ENCODE measurements at regions not wholly inside any gene's neighbourhood (a gene's known extent, or its start where the extent isn't known, plus 50 kb on each side); places are given as distances from the start of the nearest gene placed in this dataset.

DNA sequence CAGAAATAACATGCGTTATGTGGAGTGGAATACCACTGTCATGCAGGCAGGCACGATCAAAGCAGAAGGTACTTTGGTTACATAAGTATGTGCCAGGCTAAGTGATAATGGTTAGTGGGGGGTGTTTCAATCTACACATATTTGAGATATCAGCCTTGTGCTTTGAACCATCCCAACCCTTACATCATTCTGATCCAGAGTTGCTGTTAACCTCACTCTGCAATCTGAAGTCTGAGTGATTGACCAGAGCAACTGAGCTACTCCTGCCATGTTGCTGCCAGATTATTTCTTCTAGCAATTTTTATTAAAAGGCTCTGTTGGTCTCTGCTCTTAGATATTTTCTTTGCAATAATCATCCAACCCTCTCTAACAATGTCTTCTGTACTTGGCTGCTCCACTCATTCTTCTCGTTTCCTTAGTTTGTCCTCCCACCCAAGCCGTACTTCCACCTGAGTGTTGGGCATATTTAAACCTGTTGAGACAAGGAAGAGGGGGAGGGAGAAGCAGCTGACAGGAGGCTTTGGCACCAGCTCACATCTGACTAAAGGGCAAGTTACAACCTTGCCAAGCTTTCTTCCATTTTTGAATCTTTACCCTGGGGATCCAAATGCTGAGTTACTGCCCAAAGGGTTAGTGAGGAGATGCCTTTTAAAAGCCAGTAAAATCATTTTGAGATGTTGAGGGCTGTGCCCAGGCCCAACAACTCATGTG, 114.1 kb upstream of the SESN3 start:
- DNase-seq: no peak

DNA sequence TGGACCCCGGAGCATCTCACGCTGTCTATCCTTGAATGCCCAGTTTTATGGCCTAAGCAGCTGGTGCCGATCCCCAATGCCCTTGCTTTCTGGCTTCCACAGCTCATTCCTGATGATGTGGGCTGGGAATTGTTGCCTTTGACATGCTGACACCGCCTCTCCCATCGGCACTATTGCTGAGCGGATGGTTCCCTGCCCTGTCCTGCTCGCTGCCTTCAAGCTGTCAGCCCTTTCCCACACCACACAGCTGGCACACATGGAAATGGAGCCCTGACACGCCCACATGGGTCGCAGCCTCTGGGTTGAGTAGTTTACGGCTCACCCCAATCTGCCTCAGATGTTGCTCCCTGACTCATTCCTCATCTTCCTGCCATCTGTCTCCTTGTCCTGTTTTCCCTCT, 110.2 kb upstream of the SESN3 start:
- no peak for DNase-seq

DNA sequence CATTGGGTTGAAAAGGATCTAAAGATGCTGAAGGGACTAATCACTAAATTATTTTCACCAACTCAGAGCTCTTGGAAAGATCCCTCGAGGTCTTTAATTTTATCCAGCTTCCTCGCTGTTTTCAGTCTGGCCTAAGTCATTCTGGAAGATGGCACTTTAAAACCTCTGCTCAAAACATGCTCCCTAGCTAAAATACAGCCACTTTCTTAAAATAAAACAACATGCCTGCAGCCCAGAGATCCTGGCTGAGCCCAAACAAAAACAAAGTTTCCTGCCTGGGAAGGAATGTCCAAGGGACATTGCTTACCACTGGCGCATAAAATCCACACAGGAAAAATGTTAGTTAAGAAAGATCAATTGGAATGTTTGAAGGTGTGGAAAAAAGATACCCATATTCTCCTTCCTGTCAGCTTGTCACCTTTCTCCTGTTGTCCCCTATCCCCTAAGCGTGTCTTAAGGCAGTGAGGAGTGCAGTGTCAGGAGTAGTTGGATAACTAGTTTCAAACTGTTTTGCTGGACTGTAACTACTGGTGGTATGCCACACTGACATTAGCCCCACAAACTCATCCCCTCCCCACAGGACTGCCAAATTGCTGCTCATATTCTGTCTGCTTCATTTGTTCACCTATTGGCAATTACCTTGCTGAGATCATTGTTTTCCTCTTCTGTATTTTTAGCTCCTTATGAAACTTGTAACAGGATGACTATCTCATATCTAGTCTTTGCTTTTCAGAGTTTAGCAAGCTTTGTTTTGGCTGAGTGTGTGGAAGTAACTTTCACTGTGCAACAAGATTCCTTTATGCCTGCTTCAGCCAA, 108.3 kb upstream of the SESN3 start:
- DNase-seq: no peak

DNA sequence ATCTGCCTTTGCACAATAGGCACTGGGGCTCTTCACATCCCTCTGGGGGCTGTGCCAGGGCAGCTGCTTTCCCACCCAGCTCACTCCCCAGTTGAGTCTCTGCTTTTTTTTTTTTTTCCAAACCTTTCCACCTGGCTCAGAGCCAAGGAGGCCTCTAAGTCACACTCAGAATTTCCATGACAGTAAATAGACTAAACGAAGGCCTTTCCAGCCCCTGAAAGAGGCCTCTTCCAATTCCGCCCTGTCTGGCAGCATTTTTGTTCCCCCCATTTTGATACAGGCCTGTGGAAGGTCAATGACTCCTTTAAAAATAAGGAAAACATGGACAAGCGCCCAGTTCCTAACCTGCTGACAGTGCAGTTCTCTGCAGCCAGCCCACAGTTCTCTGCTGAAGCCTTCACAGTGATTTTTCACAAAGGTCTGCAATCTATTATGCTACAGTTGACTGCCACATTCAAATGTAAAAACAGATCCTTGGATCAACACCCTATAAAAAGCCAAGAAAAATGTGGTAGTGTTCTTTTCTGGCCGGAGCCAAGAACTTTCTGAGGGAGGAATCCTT, 107.5 kb upstream of the SESN3 start:
- peak; percentile 61 for DNase-seq

DNA sequence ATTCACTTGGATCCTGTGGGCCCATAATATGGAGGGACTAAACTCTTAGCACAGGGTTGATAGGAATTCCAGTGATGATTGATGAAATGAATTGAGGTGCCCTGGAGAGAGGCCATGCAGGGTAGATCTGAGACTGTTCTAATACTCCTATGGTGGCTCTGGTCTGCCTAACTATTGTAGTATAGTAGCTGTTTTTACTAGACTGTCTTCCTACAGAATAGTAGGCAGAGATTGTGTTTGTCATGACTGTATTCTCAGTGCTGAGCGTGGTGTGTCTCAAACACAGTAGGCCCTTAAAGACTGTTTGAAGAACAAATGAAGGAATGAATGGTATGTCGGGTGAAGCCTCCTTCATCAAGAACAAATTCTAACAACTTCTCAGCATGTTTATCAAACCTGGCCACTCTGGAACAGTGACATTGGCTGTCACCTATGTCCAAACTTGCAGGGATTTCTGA, 107.0 kb upstream of the SESN3 start:
- DNase-seq: no peak

DNA sequence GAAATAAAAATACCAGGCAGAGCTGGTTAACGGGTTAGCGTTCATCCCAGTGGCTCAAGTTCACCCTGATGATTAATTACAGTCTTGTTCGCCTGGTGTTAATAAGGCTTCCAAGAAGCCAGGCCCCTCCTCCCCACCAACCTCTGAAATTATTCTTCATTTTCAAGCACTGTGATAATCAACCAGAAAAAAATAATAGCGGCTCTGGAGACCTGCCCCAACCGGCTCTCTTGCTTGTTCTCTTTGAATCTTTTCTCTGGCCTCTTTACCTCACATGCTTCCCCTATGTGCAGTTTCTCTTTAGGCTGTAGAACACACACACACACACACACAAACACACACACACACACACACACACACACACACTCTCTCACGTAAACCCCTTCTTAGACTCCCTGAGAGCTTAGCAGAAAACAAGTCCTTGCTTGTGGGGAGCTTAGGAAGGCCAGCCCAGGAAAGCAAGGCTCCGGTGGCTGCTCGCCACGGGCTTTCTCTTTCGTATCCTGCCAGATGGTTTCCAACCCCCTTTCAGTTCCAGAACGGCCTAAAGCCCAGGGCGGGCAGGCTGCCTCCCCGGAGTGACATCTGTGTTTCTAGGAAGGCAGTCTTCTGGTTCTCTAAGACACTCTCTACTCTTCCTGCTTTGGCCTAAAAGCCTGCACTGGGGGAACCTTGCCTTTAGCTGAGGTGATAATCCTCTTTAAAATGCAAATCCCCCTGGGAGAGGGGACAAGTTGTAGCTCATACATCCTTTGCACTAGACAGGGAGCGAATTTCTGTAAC, 106.4 kb upstream of the SESN3 start:
- DNase-seq: no peak

DNA sequence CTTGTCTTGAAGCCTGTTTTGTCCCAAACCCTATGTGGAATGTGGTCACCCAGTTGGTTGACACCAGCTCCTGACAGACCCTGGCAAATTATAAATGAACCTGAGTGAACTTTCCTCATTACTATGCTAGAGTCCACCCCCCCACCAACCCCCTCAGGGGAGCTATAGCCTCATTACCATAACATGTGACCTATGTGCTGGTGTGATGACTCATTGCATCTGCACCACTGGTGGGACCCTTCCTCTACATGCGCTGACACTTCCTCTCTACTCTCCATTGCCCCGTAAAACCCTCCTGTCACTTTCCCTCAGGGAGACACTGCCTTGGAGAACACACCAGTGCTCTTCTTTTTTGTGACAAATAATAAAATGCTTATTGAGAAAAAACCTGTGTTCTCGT, 105.0 kb upstream of the SESN3 start:
- no peak for DNase-seq

DNA sequence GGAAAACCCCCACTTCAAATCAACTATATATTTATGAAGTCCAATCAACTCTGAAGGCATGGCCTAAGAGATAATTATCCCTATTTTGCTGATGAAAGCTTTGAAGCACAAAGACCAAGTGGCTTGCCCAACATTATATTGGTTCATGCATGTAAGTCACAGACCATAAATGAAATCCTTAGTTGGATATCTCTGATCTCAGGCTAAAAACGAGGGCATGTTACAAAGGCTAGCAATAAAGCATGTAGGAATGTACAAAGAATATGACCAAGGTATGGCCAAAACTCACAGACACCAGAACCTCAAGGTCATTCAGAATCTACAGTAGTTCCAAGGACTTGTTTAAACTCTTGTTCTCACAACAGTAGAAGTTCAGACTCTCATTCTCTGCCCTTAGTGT, 100.2 kb upstream of the SESN3 start:
- DNase-seq: no peak

DNA sequence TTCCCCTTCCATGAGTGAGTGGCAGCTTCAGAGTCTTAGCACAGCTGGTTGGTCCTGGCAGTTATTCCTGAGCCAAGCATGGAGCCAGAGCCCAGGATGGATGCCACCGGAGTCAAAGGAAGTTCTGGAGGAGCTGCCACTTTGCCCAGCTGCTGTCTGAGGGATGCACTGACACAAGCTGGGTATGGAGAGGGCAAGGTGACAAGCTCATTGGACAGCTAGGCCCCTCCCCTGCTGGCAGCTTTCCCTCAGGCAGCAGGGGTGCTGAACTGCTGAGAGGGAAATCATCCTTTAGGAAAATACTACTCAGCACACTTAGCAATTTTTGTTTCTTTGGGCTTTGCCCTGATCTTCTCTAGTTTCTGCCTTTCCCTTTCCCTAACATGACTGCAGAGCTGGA, 99.3 kb upstream of the SESN3 start:
- peak; percentile 21 for DNase-seq

DNA sequence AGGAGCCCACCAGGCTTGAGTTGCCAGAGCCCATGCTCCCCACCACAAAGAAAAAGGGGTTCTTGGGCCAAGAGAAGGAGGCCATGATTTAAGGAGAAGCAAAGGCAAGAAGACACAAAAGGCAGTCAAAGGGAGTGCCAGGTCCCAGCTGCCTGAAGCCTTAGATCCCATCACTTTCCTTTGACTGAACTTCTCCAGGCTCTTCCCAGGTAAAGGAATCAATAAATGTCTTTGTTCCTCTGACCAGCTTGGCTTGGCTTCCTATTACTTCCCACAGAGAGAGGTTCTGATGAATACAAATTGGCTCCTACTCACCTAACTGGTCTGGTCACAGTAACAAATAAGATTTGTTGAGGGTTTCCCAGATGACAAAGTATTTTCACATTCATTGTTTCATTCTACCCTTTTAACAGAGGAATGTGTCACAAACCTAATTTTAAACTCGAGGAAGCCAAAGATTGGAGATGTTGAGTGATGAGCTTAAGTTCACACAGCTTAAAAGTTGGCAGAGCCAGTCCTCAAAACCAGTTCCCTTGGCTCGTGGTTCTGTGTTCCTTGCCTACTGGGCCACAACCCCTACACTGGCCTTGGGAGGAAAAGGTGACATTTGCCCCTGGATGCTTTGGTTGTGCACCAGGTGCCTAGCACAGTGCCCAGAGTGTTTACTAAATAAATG, 96.4 kb upstream of the SESN3 start:
- DNase-seq: no peak

DNA sequence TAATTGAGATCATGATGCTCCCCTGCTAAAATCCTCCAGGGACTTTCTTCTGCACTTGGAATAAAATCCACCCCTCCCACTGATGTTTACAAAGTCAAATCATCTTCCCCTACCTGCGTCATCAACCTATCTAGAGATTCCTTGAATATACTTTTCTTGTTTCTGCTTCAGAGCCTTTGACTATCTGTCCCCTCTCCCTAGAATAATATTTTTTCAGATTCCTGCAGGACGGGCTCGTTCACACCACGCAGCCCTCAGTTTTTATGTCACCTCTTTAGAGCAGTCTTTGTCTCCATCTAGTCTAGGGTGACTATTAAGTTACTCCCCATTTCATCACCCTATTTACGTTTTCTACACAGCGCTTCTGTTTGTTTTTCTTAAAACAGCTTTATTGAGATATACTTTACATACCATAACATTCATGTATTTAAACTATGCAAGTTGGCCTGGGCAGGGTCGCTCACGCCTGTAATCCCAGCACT, 94.8 kb upstream of the SESN3 start:
- DNase-seq: no peak

DNA sequence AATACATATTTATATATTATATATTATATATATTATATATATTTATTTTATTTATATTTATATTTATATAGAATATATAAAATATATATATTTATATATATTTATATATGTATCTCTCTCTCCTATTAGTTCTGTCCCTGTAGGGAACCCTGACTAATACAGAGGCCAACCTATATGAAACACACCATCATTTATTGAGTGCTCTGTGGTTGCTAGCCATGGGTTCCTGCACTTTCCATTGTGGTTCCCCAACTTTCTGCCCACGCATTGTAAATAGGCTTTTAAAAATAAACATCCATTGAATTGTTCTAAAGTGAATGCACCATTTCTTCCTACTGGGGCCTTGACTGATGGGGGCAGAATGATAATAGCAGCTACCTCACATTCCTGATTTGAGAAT, 93.8 kb upstream of the SESN3 start:
- no peak for DNase-seq

DNA sequence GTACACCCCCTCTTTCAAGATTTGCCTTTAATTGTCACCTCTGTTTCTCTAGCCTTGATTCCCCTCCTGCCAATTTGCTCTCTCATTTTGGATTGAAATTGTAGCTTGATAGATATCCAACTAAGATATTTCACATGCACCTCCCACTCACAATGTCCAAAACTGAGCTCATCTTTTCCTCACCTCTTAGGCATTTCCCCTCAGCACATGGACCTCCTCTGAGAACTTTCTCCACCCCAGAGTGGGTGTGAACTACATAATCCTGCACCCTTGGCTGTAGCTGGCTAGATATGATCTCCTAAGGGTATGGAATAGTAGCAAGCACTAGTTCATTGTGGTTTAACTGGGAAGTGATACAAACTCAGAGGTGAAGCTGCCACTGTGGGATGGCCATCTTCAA, 91.5 kb upstream of the SESN3 start:
- DNase-seq: no peak

DNA sequence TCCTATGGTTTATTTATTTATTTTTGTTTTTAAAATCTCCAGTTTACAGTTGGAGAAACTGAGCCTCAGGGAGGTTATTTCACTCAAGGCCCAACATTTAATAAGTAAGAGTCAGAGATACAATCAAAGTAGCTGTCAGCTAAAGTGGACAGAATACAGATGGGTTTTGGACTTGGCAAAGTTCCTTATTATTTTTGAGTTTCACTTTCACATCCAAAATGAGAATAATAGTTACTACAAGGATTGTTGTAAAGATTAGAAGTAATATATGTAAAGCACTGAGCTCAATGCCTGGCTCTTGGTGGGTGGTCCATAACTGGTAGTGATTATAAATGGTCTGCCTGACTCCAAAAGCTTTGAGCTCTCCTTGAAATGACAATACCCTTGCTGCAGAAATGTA, 87.5 kb upstream of the SESN3 start:
- no peak for DNase-seq

DNA sequence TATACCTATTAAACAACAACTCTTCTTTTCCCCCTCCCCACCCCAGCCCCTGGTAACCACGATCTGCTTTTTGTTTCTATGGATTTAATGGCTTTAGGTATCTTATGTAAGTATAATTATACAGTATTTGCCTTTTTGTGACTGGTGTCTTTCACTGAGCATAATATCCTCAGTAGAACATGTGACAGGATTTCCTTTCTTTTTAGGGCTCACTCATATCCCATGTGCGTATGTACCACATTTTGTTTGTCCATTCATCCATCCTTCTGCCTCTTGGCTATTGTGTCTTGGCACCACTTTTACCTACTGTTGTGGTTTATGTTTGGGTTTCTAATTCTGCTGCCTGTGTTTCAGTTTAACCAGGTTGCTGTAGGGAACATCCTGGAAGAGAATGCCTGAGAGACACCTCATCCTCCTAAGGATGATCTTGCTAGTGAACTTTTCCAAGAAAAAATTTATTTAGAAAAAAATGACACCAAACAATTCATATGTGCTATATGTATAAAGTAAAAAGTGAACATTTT, 77.6 kb upstream of the SESN3 start:
- no peak for DNase-seq

DNA sequence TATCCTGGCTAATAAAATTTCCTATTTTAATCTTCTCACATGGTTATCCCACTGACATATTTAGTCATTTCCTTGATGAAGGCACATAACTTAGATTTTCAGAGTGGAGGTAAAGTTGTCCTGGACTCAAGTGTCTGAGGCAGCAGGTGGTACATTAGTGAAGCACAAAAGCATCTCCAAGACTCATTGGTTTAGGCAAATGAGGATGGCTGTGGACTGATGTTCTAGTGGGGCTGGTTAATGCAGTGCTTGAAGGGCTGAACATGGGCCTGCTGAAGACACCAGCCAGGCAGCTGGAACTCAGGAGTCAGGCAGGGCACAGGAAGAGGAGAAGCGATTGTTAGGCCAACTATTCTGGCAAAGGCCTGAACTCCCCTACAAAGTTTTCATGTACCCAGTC, 76.3 kb upstream of the SESN3 start:
- no peak for DNase-seq

DNA sequence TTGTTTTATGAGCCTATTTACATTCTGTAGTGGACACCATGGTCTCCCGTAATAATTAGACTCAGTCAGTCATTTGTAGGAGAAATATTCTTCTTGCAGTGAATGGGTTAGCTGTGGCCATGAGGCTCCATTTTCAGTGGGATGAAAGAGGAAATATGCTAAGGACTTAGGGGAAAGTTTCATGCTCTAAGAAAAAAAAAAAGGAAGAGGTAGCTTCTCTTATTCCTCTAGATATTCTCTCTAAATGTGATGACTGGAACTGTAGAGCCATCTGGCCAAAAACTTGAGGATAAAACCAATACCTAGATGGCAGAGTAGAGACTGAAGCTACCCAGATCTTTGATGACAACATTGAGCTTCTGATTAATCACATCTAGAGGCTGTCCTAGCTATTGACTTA, 75.8 kb upstream of the SESN3 start:
- DNase-seq: no peak

DNA sequence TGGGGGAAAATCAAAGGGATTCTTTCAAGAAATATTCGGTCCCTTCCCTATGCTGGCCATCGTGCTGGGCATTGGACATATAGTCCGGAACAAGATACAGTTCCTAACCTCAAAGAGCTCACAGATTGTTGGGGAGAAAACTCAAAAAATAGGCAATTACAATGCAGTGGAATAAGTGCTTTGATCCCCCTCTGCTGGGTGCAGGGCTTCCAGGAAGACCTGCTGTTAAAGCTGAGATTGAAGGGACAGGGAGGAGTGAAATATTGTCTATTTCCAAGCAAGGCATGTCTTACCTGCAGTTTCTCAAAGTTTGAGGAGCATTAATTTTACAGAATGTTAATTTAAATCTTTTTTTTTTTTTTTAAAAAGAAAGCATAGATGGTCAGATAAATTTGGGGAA, 75.1 kb upstream of the SESN3 start:
- DNase-seq: no peak

DNA sequence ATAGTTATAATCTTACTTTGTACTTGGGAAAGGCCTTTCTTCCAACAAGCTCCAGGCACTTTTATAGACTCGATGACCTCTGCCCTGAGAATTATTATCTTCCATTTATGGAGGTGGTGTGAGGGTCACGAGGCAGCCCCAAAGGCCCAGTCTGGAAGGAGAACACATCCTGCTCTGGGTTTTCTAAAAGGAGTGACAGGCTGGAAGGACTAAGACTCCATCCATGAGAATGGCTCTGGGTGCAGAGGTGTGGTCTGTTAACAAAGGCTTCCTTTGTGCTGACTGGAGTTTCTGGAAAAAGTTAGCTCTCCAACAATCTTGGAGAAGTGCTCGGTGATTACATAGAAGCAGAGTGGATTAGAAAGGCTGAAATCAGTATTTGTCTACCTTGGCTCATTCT, 74.7 kb upstream of the SESN3 start:
- DNase-seq: no peak

DNA sequence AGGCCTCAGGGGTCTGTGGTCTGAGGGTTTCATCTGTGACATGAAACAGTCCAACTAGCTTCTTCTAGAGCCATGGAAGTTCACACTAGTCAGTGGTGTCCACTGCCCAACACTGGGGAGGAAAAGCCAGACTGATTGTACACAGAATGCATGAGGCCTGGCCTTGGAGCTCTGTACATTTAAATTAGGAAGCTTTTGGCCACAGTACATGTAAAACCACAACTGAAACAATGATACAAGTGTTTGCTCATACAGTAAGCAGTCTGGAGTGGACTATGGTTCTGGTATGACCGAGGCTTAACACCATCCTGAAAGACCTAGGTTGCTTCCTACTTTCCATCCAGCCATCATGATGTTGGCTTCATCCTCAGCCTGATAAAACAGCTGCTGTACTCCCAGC, 73.8 kb upstream of the SESN3 start:
- no peak for DNase-seq

DNA sequence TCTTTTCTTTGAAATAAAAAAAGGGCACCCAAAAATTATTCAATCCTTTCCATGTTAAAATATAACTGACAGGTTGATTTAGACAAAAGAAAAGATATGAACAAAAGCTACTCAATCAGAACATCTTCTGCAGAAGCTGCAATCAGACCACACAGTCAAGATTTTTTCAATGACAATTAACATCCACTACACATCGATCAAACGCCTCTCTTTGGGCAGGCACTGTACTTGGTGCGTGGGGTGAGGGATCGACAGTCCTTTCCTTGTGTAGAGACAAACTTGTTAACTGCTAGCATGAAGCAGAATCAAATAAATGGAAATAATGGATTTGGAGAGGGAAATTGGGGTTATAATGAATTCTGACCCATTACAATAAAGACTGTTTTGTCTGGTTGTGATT, 71.2 kb upstream of the SESN3 start:
- no peak for DNase-seq

DNA sequence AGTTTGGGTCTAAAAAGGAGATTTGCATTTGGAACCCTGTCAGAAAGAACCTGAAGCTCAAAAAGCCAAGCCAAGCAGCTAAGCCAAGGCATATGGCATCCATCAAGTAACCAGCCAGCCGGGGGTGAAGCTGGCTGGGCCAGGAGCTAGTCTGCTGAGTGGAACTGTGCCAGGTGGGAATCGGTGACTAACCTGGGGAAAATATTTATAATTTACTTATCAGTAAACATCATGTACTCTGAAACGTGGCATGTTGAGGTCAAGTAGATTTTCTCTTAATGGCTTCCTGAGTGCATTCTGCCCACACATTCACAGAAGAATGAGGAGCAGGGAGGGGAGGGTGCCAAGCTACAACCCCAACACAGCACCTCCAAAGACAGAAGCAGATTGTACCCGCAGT, 70.5 kb upstream of the SESN3 start:
- no peak for DNase-seq
